ENCODE measurements at regions not wholly inside any gene's neighbourhood (a gene's known extent, or its start where the extent isn't known, plus 50 kb on each side); places are given as distances from the start of the nearest gene placed in this dataset.
"Not testable (repeated sequence)": the region's sequence is repeated elsewhere in the genome, so short reads cannot be mapped to it uniquely, and the experiment has no call there.

- TF ChIP-seq, protein P1, sequence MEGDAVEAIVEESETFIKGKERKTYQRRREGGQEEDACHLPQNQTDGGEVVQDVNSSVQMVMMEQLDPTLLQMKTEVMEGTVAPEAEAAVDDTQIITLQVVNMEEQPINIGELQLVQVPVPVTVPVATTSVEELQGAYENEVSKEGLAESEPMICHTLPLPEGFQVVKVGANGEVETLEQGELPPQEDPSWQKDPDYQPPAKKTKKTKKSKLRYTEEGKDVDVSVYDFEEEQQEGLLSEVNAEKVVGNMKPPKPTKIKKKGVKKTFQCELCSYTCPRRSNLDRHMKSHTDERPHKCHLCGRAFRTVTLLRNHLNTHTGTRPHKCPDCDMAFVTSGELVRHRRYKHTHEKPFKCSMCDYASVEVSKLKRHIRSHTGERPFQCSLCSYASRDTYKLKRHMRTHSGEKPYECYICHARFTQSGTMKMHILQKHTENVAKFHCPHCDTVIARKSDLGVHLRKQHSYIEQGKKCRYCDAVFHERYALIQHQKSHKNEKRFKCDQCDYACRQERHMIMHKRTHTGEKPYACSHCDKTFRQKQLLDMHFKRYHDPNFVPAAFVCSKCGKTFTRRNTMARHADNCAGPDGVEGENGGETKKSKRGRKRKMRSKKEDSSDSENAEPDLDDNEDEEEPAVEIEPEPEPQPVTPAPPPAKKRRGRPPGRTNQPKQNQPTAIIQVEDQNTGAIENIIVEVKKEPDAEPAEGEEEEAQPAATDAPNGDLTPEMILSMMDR (IDR thresholded peaks at IDR 0.05; ENCODE audit: low read length) = not testable (repeated sequence)
- not testable (repeated sequence) for TF ChIP-seq EZH2 (IDR thresholded peaks at IDR 0.05; ENCODE audit: borderline replicate concordance, low read length)
Measured at GRCh38 chr7:150093897-150094296, 220.1 kb downstream of the ATP6V0E2 start.
